ENCODE measurements at regions not wholly inside any gene's neighbourhood (a gene's known extent, or its start where the extent isn't known, plus 50 kb on each side); places are given as distances from the start of the nearest gene placed in this dataset.

DNA sequence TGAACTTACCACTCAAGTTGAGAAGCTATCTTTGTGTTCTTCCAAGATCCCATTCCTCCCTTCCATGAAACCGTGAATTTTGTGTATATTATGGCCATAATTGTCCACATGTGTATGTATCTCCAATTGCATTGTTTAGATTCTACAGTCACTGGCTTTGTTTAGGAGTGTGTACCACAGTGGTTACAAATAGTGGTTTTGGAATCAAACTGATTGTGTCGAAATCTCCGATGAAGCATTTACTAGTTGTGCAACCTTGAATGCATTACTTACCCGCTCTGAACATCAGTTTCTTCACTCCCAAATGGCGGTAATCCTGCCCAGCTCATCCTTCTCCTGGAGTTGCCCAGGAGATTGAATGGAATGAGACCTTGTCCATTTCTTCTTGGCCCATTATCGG lies 145.0 kb upstream of the ZNF32 start:
- peak; percentile 34 for DNase-seq (ENCODE audit: low read depth)

DNA sequence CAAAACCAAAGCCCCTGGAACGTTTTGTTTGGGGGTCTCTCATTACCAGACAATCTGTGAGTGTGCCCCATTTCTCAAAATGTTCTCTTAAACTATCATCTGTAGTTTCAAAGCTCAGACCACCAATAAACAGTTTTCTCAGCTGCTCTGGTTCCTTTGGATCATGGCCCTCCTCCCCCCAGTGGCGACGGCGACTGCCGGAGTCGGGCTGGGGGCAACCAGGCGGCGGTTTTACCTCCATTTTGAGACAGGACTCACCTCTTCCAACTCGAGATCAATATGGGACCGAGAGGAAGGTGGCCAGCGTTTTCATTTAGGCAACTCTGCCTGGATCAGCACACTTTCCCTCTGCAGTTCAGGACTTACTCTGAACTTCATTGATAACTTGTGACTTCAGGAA lies 141.5 kb upstream of the ZNF32 start:
- DNase-seq (ENCODE audit: low read depth): no peak

DNA sequence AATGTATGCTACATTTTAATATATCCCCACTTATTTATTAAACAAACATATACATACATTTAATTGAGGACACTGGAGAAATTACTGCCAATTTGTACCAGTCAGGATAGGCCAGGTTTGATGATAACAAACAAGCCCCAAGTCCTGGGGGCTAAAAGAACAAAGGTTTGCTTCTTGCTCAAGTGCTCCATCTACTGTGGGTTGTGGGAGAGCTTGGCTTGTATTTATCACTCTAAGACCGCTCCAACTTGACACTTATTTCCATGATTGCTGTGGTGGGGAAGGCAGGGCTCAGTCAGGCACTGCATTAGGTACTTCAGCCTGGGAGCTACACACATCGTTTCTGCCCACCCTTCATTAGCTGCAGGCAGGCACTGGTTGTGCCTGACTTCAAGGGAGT lies 136.6 kb upstream of the ZNF32 start:
- DNase-seq (ENCODE audit: low read depth): no peak

DNA sequence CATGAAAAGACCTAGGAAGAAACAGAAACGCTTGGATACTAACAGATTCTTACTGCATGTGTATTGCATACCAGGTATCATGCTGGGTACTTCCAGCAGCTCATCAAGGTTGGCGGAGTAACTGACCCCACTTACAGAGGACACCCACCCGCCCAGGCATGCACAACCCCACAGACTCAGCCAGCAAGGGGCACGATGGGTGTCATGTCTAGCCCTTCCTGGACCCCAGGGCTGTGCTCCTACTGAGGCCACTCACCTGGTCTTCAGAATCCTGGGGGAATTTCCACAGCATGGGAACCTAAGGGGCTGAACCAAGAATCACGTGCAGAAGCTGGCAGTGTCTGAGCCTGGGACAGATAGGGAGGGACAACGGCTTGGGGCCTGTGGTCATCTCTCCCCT lies 134.1 kb upstream of the ZNF32 start:
- no peak for DNase-seq (ENCODE audit: low read depth)

DNA sequence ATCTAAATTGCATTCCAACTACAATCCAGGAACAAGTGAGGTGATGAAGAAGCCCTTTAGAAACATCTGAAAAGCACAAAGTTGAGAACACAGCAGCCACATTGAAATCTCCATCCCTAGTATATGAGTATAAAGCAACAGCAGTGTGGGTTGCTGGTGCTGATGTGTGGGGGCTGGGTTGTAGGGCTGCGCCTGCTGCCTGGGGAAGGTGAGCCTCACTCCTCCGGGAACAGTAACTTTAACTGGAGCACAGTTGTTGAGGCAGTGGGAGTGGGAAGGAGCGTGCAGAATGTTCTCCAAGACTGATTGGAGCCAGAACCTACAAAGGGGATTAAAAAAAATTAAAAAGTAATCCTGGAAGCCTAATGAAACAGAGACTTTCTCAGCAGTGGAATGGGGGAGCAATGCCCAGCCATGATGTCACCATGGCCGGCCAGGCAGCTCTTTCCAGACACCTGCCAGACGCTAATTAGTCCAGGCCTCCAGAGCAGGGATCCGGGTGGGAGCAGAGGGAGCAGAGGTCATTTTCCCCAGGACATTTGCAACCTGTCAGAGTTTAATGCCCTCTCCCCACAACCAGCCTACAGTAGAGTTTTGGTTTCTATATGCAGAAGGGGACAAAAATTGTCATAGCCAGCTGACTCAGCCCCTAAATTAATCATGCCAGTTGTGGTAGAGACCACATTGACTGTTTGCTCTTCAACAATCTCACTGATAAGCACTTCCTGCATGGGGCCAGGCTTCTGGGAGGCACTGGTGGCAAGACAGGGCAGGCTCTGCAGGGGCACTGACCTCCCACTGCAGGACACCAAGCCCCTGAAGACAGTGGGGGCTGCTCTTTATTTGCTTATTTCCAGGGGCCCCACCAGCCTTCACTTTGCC lies 133.0 kb upstream of the ZNF32 start:
- DNase-seq (ENCODE audit: low read depth): peak; percentile 2

DNA sequence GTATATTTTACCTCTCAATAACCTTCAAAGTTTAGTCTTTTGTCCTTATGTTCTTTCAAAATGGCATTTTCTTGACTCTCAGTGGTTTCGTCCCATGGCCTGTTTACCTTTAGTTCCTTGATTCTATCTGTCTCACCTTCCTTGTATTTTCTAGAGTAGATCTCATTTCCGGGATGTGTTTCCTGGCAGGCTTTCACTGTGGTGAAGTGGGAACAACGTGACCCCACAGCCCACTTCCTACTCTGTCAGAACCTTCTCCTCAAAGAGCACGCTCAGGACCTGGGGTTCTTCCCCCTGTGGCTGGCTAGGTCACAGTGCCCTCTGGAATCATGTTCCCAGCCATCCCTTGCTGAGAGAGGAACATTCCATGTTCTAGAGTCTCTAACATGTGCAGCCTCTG lies 129.9 kb upstream of the ZNF32 start:
- no peak for DNase-seq (ENCODE audit: low read depth)

DNA sequence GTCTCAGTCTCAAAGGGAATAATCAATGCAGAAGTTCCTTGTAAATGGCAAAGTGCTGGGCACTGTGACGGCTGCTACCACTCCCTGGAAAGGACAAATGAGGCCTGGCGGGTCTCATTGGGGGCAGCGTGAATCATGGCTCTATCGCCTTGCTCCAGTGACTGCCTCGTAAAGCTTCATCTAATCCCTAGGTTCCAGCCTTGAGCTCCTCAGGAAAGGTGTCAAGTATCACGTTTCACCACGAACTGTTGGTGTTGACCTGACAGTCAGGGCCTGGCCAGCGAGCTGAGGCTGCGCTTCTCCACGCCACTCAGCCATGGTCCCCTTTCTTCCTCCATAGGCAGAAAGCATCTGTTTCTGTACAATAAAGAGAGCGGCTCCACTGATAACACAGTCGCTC lies 126.7 kb upstream of the ZNF32 start:
- DNase-seq (ENCODE audit: low read depth): no peak

DNA sequence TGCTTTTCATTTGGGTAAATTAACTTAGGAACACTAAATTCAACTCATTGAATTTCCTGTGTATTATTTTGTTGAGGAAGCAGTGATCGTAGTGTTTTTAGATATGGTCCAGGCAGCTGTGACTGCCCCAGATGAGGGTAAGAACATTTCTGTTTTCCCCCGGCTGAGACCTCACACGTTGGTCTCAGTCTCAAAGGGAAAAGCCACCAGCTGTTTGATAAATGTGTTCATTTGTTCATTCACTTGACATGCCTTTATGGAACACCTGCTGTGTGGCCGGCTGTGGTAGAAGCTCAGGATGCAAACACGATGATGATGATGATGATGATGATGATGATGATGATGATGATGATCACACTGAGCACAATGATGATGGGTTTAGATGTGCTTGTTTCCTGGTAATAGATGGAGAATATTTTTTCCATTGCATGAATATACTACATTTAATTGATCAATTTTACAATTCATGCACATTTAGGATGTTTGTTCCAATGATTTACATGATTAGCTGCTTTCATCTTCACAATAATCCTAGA lies 125.6 kb upstream of the ZNF32 start:
- DNase-seq (ENCODE audit: low read depth): peak; percentile 1

DNA sequence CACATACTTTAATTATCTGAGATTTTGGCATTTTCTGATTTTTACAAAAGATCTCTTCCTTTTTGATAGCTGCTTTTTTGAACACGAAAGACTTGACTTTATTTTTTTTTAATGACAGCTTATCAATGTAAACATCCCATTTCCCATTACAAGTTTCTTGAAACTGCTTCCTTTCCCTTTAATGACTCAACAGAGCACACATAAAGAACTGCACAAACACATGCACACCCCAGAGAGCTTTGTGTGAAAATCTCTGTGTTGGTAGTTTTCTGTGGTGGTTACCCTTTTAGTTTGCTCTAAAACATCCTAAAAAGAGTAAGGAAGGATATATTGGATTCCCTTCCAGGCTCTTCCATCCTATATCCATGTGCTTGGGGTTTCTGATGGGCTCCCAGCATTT lies 125.1 kb upstream of the ZNF32 start:
- no peak for DNase-seq (ENCODE audit: low read depth)

DNA sequence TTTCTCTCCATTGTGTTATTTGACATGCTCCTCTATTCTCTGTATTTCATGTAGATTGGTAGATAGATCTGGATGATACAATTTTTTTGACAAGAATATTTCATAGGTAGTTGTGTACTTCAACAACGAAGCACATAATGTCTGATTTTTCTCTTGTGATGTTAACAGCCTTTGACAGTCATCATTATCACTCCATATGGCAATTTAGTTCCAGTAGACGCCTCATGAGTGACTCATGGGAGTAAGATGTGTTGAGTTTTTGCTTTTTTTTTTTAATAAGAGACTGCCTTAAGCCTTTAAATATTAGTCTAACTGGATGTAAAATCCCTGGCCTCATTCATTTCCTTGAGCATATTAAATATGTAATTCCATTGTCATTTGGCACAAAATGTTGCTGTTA lies 123.5 kb upstream of the ZNF32 start:
- peak; percentile 2 for DNase-seq (ENCODE audit: low read depth)

DNA sequence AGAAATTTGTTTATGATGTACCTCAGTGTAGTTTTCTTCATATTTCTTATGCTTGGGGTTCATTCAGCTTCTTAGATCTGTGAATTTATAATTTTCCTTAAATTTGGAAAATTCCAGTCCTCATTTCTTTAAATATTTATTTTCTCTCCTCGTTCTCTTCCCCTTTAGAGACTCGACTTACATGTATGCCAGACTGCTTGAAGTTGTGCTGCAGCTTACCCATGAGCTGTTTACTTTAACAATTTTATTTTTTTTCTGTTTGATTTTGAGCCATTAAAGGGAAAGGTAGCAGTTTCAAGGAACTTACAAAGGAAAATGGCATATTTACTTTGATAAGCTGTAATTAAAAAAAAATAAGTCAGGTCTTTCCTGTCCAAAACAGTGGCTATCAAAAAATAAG lies 123.0 kb upstream of the ZNF32 start:
- no peak for DNase-seq (ENCODE audit: low read depth)

DNA sequence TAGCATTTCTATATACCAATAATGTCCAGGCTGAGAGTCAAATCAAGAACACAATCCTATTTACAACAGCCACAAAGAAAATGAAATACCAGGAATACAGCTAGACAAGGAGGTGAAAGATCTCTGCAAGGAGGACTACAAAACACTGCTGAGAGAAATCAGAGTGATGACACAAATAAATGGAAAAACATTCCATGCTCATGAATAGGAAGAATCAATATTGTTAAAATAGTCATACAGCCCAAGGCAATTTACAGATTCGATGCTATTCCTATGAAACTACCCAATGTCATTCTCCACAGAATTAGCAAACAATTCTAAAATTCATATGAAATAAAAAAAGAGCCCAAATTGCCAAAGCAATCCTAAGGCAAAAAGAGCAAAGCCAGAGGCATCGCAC lies 116.8 kb upstream of the ZNF32 start:
- DNase-seq (ENCODE audit: low read depth): no peak

DNA sequence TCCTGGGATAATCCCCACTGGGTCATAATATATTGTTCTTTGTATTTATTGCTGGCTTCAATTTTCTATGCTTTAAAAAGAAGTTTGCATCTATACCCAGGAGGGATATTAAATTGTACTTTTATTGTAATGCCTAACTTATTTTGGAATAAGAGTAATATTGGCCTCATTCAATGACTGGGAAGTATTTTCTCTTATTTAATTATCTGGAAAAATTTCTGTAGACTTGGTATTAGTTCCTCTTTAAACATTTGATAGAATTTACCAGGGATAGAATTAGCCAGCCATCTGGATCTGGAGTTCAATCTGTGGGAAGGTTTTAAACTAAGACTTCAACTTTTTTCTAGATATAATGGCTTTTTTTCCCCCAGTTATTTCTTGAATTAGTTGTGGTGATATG lies 115.2 kb upstream of the ZNF32 start:
- DNase-seq (ENCODE audit: low read depth): no peak

DNA sequence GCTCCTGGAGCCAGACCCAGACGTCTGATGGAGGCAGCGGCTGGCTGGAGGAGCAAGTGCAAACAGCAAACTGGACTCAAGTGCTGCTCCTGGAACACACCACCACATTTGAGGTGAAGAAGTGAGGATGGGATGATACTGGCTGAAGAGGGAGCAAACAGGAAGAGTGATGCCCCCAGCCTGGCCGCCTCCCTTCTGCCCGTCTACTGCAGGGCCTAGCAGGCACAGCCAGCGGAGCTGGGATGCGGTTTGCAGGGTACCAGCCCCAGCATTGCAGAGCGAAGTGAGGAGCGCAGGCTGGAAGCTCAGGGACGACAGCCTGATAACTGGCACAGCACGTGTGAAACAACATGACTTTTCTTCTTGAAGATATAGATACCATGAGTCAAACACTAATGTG lies 111.8 kb upstream of the ZNF32 start:
- no peak for DNase-seq (ENCODE audit: low read depth)

DNA sequence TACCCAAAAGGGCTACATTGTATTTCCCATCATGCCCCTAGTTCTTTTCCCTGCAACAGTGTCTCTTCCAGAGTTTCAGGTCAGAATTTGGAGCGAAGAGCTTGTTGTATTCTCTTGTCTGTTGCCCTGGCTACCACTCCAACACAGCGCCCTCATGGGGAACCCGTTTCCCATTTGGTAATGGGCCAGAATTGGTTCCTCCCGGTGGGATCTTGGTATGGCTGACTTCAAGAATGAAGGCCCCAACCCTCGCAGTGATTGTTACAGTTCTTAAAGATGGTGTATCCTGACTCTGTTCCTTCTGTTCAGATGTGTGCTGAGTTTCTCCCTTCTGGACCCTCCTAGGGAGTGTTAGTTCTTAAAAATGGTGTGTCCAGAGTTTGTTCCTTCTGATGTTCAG lies 110.5 kb upstream of the ZNF32 start:
- no peak for DNase-seq (ENCODE audit: low read depth)

DNA sequence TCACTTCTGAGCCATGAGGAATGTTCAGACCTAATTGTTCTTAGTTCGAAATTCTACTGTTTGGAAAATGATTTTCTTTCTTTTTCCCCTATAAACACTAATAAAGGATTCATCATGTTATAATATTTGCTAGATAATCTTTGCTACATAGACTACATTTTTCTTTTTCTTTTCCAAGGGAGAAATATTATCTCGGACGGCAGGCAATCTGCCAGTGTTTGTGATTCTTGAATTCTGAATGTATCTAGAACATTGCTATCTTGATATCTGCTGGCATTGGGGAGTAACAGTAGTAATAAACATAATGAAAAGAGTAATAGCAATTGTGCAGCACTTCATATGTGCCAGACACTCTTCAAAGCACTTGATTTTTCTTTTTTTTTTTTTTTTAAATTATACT lies 107.7 kb upstream of the ZNF32 start:
- no peak for DNase-seq (ENCODE audit: low read depth)

DNA sequence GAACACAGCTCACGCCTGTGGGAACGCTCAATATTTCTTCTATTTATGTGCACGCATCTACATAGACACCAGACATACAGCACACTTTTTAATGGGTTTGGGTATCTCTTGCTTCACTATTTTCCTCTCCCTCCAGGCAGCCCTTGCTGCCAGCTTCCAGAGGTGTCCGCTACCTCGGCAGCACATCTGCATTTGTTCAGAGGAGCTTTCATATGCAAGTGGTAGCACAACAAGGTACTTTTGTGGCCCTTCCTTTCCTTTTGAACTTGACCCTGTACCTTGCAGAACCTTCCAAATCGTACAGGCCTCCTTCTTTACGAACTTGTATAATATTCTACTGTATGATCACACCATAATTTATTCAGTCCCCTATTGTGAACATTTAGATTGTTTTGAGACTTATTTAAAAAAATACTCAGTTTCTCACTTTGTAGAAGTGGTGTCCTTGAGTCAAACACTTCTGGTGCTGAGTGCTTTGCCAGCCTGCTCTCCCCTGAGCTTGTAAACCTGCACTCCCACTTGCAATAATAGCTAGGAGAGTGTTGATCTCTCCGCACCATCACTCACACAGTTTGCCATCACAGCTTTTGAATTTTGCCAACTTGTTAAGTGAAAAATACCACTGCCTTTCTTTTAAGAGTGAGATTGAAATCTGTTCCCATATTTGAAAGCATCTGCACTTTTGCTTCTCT lies 106.0 kb upstream of the ZNF32 start:
- no peak for DNase-seq (ENCODE audit: low read depth)

DNA sequence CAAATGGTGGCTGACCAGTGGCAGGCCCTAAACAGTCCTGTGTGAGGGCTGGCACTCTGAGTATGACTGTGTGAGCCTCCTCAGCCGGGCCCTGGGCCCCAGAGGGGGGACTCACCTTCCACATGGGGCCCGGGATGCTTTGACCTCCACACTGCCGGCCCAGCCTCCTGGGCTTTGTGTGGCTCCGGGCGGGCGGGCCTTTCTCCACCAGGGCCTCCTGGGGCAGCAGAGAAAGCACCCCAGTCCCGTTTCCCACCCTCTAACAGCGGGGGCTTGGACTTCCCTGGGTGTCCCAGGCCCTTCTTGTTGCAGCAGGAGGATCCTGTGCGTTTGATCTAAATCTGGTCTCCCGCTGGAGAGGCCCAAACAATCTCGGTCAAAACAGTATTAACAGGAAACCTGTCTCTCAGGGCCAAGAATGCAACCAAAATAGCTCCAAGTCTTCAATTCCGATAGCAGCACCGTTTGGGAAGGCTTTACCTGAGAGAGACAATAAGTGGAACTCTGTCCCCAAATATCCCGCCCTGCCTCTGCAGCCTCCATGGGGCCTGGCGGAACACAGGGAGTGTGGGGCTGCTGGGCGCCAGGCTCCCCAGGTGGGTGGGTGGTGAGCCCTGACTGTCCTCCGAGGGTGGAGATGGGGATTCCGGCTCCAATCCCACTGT lies 104.8 kb upstream of the ZNF32 start:
- DNase-seq (ENCODE audit: low read depth): no peak

DNA sequence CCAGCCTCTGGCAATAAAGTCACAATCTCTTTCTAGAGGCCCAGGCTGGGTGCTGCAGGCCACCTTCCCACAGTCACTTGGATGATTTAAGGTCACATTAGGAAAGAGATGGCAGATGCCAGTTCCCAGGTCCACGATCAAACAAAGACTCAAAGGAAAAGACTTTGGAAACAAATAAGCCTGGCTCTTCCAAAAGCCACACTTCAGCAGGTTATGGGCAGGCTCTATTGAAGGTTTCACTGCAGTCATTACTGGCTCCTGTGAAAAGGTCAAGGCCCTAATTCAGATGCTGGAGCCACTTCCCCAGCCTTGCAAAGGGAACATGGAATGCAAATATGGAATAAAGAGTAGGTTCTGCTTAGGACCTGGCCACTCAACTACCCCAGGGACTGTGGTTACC lies 104.0 kb upstream of the ZNF32 start:
- DNase-seq (ENCODE audit: low read depth): no peak

DNA sequence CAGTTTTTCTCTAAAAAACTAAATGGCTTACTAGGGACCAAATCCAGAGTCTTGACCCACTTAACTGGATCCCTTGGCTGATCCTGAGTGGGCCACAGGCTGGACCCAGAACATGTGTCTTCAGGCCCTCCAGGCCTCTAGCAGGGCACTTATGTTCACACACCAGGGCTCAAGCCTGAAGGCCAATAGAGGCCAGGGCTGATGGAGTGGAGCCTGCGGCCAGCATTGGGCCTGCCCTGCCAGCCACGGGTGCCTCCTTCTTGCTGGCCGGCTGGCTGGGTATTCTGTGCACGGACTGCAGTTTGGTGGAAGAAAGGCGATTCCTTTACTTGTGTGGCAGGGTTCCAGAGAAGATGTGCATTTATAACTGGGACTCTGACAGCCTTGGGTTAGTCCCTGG lies 103.0 kb upstream of the ZNF32 start:
- DNase-seq (ENCODE audit: low read depth): no peak

DNA sequence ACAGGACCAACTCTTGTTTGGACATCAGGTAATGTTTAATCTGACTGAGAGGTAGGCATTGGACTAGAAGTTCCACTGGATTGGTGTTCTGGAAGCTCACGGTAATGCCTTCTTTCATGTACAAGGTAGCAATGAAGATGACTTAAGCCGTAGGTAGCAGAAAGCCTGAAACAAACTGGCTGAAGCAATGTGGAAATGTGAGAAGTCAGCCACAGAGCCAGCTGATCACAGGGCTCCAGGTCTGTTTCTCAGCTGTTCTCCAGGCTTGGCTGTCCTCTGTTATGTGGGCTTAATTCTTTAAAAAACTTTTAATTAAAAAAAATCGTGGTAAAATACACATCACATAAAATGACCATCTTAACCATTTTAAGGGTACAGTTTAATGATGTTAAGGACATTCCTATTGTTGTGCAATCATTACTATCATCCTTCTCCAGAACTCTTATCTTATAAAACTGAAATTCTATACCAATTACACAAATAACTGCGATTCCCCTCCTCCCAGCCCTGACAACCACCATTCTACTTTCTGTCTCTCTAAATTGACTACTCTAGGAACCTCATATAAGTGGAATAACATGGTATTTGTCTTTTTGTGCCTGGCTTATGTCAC lies 101.4 kb upstream of the ZNF32 start:
- DNase-seq (ENCODE audit: low read depth): no peak

DNA sequence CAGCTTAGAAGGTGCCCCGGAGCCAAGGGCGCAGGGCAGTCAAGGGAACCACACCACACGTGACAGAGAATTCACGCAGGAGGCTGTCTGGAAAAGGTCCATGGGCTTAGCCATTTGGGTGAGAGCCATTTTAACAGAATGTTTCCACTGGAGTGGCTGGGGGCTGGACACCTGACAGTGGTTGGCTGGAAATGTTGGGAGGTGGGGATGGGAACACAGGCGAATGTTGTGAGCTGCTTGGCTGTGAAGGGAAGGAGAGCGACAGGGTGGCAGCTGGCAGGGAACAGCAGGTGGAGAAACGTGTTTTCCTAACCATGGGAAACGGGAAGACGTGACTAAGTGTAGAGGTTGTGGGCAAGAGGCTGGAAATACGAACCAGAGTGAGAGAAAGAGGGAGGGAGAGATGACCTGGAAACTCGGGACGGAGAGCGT lies 100.5 kb upstream of the ZNF32 start:
- peak; percentile 20 for DNase-seq (ENCODE audit: low read depth)

Measured in LHCN-M2 (cell line).